AG04449 (cell line): ENCODE measurements at regions not wholly inside any gene's neighbourhood (a gene's known extent, or its start where the extent isn't known, plus 50 kb on each side); places are given as distances from the start of the nearest gene placed in this dataset.

Experiments
- CTCF ChIA-PET: fragments of 350-600 bp; formaldehyde crosslinking; extraction: SDS; loops from one replicate; lab custom pipeline; 2021; ENCODE audit warnings: antibody characterized with exemption; lab: Yijun Ruan, JAX
- POLR2A ChIA-PET: fragments of 400-600, 350-600 bp; formaldehyde crosslinking; extraction: SDS; loops from one replicate; lab custom pipeline; 2020; ENCODE audit warnings: antibody characterized with exemption, inconsistent platforms; lab: Yijun Ruan, JAX
- DNase-seq: peaks from one replicate; pipeline ENCODE4 v3.0.0-alpha.2; 2010; ENCODE audit warnings: low read depth, low spot score
- H3K4me3 ChIP-seq: 2 replicates; pipeline ENCODE4 v1.5.1; 2011; ENCODE audit warnings: low read depth, mild to moderate bottlenecking, control low read depth, low read length
- CTCF ChIP-seq: IDR thresholded peaks from one replicate; pipeline ENCODE4 v1.5.1; 2011; ENCODE audit warnings: mild to moderate bottlenecking, moderate library complexity, low read length, control low read depth, inconsistent platforms; ENCODE audit not compliant: insufficient read depth; ENCODE audit errors: missing control alignments

- TF ChIP-seq CTCF = no peak
- no peak for DNase-seq
- CTCF ChIA-PET = interaction anchor here (1.0 to 1.5 kb wide), 2 partner anchors 14 to 18 kb away, joined by 3 to 6 read pairs; no protein-coding TSS in a partner anchor
- H3K4me3 ChIP-seq = no peak overlapping the region
- POLR2A ChIA-PET = no interaction called here
These were observed 63.5 kb upstream of the ROR1 start for GRCh38 chr1:63710308-63710707.

- no peak overlapping the region for H3K4me3 ChIP-seq
- DNase-seq = no peak
- no peak for TF ChIP-seq CTCF
- ChIA-PET CTCF (interaction anchor here (1.0 to 1.5 kb wide), 2 partner anchors 15 to 19 kb away, joined by 3 to 6 read pairs; no protein-coding TSS in a partner anchor), POLR2A (no interaction called here)
These were observed 62.9 kb upstream of the ROR1 start for GRCh38 chr1:63710761-63711380.

- POLR2A ChIA-PET = no interaction called here
- TF ChIP-seq CTCF = no peak
- CTCF ChIA-PET = interaction anchor here (1.1 kb wide), 1 partner anchor 21 kb away, joined by 3 read pairs; no protein-coding TSS in a partner anchor
- no peak overlapping the region for H3K4me3 ChIP-seq
- DNase-seq = no peak
These were observed 60.8 kb upstream of the ROR1 start for GRCh38 chr1:63713041-63713440.

- POLR2A ChIA-PET = no interaction called here
- no peak for TF ChIP-seq CTCF
- no peak overlapping the region for H3K4me3 ChIP-seq
- CTCF ChIA-PET = interaction anchor here (1.1 kb wide), 2 partner anchors 22 to 528 kb away, joined by 3 to 4 read pairs; no protein-coding TSS in a partner anchor
- DNase-seq = peak; percentile 17
These were observed 60.0 kb upstream of the ROR1 start for GRCh38 chr1:63713627-63714481.

- CTCF ChIA-PET = interaction anchor here (1.1 kb wide), 1 partner anchor 528 kb away, joined by 4 read pairs; no protein-coding TSS in a partner anchor
- no peak for TF ChIP-seq CTCF
- POLR2A ChIA-PET = no interaction called here
- no peak overlapping the region for H3K4me3 ChIP-seq
- DNase-seq = no peak
These were observed 59.4 kb upstream of the ROR1 start for GRCh38 chr1:63714482-63714760.

- DNase-seq = no peak
- CTCF ChIA-PET = interaction anchor here (0.7 to 0.9 kb wide), 2 partner anchors 25 to 30 kb away, joined by 3 read pairs; no protein-coding TSS in a partner anchor
- POLR2A ChIA-PET = no interaction called here
- no peak for TF ChIP-seq CTCF
- H3K4me3 ChIP-seq = no peak overlapping the region
These were observed 56.2 kb upstream of the ROR1 start for GRCh38 chr1:63717511-63718065.
